B cell (primary cell): ENCODE measurements at regions not wholly inside any gene's neighbourhood (a gene's known extent, or its start where the extent isn't known, plus 50 kb on each side); places are given as distances from the start of the nearest gene placed in this dataset.

Experiments used
- ATAC-seq: fragments of 200-7000 bp; cut with Tn5 transposase; one replicate; pipeline ENCODE4 v1.10.0; 2021; ENCODE audit warnings: low read depth, mild to moderate bottlenecking, moderate number of reproducible peaks, moderate library complexity
- CTCF ChIA-PET: fragments of 350-600 bp; sonication (Branson Sonifier 250); formaldehyde crosslinking; loops from one replicate; lab custom pipeline; 2021; ENCODE audit warnings: antibody characterized with exemption, inconsistent platforms; lab: Charles Lee
- POLR2A ChIA-PET: fragments of 350-600 bp; sonication (Branson Sonifier 250); formaldehyde crosslinking; loops from one replicate; lab custom pipeline; 2021; ENCODE audit warnings: antibody characterized with exemption; lab: Charles Lee
- DNase-seq: peaks from one replicate; pipeline ENCODE4 v3.0.0; 2013
- H2AFZ ChIP-seq: 2 replicates; pipeline ENCODE4 v1.6.1; 2012; ENCODE audit warnings: mild to moderate bottlenecking, low read depth, low read length; ENCODE audit not compliant: insufficient read depth, poor library complexity, severe bottlenecking
- H3K27ac ChIP-seq, 2 donors: 1 replicate in 1 of 2; 2 replicates in 1 of 2; pipeline ENCODE4 v1.5.1; 2012 to 2013; ENCODE audit warnings: low read length in 2 of 2, mild to moderate bottlenecking in 2 of 2, moderate library complexity in 1 of 2
- H3K27me3 ChIP-seq, 4 experiments: fragments of 200-600 bp in 1 of 4; sonication (generic) in 1 of 4; replicated peaks in 1 of 4; 1 replicate in 2 of 4; 2 replicates in 2 of 4; pipeline versions ENCODE4 v1.6.1 to v1.7.0; 2013 to 2016; ENCODE audit warnings: low read length in 3 of 4, mild to moderate bottlenecking in 2 of 4, mixed read lengths in 1 of 4, moderate library complexity in 1 of 4; ENCODE audit not compliant: insufficient read depth in 4 of 4, control insufficient read depth in 3 of 4; ENCODE audit errors: control extremely low read depth in 1 of 4
- H3K36me3 ChIP-seq, 2 experiments: replicated peaks in 1 of 2; 1 replicate in 1 of 2; 2 replicates in 1 of 2; pipeline versions ENCODE4 v1.6.1 to v1.7.1; 2013; ENCODE audit warnings: low read length in 1 of 2; ENCODE audit not compliant: insufficient read depth in 2 of 2, control insufficient read depth in 1 of 2; ENCODE audit errors: control extremely low read depth in 1 of 2, extremely low read depth in 1 of 2
- H3K4me1 ChIP-seq, 2 donors: fragments of 200-600 bp in 1 of 2; sonication (generic) in 1 of 2; 1 replicate in 1 of 2; 2 replicates in 1 of 2; pipeline versions ENCODE4 v1.5.1 to v1.6.1; 2013 to 2017; ENCODE audit warnings: low read length in 2 of 2; ENCODE audit not compliant: control insufficient read depth in 2 of 2, insufficient read depth in 2 of 2
- H3K4me2 ChIP-seq: replicated peaks from 2 replicates; pipeline ENCODE3; 2012; ENCODE audit warnings: mild to moderate bottlenecking, low read depth, low read length; ENCODE audit not compliant: poor library complexity, severe bottlenecking
- H3K4me3 ChIP-seq, 5 experiments: fragments of 200-600 bp in 1 of 5; sonication (generic) in 1 of 5; 1 replicate in 3 of 5; 2 replicates in 2 of 5; pipeline versions ENCODE4 v1.5.1 to v1.7.0; 2011 to 2016; ENCODE audit warnings: low read length in 4 of 5, mild to moderate bottlenecking in 4 of 5, low read depth in 2 of 5, control low read depth in 1 of 5, moderate library complexity in 1 of 5; ENCODE audit not compliant: insufficient read depth in 1 of 5; ENCODE audit errors: control extremely low read depth in 1 of 5, extremely low read depth in 1 of 5
- H3K79me2 ChIP-seq: fragments of 200-600 bp; sonication (generic); one replicate; pipeline ENCODE4 v1.6.0; 2016; ENCODE audit warnings: low read length; ENCODE audit not compliant: control insufficient read depth, insufficient read depth
- H3K9ac ChIP-seq: fragments of 200-600 bp; sonication (generic); 2 replicates; pipeline ENCODE4 v1.6.1; 2017; ENCODE audit warnings: mild to moderate bottlenecking, low read length, moderate library complexity
- H3K9me3 ChIP-seq, 3 donors: one replicate each; pipeline versions ENCODE4 v1.6.1 to v1.7.1; 2013; ENCODE audit warnings: low read length in 2 of 3; ENCODE audit not compliant: control insufficient read depth in 2 of 3, insufficient read depth in 1 of 3; ENCODE audit errors: control extremely low read depth in 1 of 3
- H4K20me1 ChIP-seq: 2 replicates; pipeline ENCODE4 v1.6.0; 2012; ENCODE audit warnings: mild to moderate bottlenecking, low read length; ENCODE audit not compliant: insufficient read depth, control insufficient read depth, poor library complexity, severe bottlenecking
- H3K27ac Mint-ChIP-seq: one replicate; pipeline ENCODE4 v1.8.0; 2021; ENCODE audit warnings: mixed read lengths
- H3K27me3 Mint-ChIP-seq: one replicate; pipeline ENCODE4 v1.8.0; 2021; ENCODE audit warnings: mixed read lengths
- H3K4me1 Mint-ChIP-seq: one replicate; pipeline ENCODE4 v1.8.0; 2021; ENCODE audit warnings: mixed read lengths
- H3K4me3 Mint-ChIP-seq: one replicate; pipeline ENCODE4 v1.8.0; 2021; ENCODE audit warnings: mixed read lengths
- H3K9me3 Mint-ChIP-seq: one replicate; pipeline ENCODE4 v1.8.0; 2022; ENCODE audit warnings: mixed read lengths; ENCODE audit not compliant: insufficient read depth
- EZH2 ChIP-seq: IDR thresholded peaks from 2 replicates; pipeline ENCODE4 v1.6.1; 2012; ENCODE audit warnings: borderline replicate concordance, low read depth, mild to moderate bottlenecking, moderate library complexity, low read length; ENCODE audit not compliant: insufficient read depth, poor library complexity, severe bottlenecking
- WGBS: methylation state at CpG from one replicate; pipeline ENCODE4 v1.1.5; 2013; ENCODE audit warnings: missing lambda C conversion rate; ENCODE audit not compliant: insufficient coverage; 5-methylcytosine and 5-hydroxymethylcytosine counted together
- intact Hi-C: fragments of 100-400 bp; cut with micrococcal nuclease; formaldehyde crosslinking; loops from one replicate; pipeline ENCODE4 v1.10.0; 2022
- TF ChIP-seq, protein P1 (sequence below): fragments of 200-600 bp; IDR thresholded peaks from one replicate; pipeline ENCODE4 v1.8.0; 2022; ENCODE audit warnings: antibody characterized with exemption, mild to moderate bottlenecking

DNA sequence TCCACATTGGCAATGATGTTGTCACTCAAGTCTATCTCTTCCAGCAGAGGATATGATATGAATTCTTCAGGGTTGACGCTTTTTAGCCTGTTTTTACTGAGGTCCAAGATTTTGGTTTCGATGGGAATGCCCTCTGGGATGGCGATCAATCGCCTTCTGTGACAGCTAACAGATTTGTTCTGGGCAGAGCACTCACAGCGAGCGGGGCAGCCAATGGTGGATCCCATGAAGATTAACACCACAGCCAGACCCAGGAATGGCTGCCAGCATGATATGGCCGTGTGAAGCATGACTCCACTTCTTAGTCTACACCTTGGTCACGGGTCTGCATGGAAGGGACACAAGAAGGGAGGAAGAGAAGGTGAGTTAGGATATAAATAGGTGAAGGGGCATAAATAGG lies 377.1 kb upstream of the C9orf72 start:
- intact Hi-C loops = no loop called here
- Histone ChIP-seq H3K27ac (no peak overlapping the region), H3K4me2 (no peak overlapping the region)

DNA sequence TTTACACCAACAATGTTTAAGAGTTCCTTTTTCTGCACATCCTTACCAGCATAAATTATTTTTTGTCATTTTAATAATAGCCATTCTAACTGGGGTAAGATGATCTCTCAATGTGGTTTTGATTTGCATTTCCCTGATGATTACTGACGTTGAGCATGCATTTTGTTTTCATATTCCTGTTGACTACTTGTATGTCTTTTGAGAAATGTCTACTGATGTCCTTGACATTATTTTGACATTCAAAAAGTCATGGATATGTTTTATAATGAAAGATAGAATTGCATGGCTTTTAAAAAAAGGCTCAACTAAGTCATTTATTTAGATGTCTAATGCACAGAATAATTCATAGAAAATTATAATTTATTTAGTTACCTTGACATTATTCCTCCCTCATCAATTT lies 381.6 kb upstream of the C9orf72 start:
- H3K27me3 Mint-ChIP-seq = no peaks in the 10 kb centered on the region
- H3K4me1 Mint-ChIP-seq = no peaks in the 10 kb centered on the region
- Histone ChIP-seq H3K36me3 (no peaks in the 10 kb centered on the region), H3K9ac (no peak overlapping the region), H4K20me1 (no peaks in the 10 kb centered on the region), H3K4me2 (no peak overlapping the region), H3K27ac (no peak overlapping the region), H3K79me2 (no peaks in the 10 kb centered on the region), H3K4me3 (no peak overlapping the region), H2AFZ (no peak overlapping the region), H3K4me1 (no peaks in the 10 kb centered on the region), H3K27me3 (no peaks in the 10 kb centered on the region), H3K9me3 (peaks cover 0 to 2% (median 0%) of the 10 kb centered on the region in 3 donors)
- ChIA-PET CTCF (no interaction called here), POLR2A (no interaction called here)
- ATAC-seq = no peak
- peaks cover 3% of the 10 kb centered on the region for H3K9me3 Mint-ChIP-seq
- intact Hi-C loops = no loop called here
- no CpG with 5 or more reads among the region's 1 CpG for WGBS
- H3K4me3 Mint-ChIP-seq = no peak overlapping the region
- DNase-seq = no peak
- TF ChIP-seq, protein P1, sequence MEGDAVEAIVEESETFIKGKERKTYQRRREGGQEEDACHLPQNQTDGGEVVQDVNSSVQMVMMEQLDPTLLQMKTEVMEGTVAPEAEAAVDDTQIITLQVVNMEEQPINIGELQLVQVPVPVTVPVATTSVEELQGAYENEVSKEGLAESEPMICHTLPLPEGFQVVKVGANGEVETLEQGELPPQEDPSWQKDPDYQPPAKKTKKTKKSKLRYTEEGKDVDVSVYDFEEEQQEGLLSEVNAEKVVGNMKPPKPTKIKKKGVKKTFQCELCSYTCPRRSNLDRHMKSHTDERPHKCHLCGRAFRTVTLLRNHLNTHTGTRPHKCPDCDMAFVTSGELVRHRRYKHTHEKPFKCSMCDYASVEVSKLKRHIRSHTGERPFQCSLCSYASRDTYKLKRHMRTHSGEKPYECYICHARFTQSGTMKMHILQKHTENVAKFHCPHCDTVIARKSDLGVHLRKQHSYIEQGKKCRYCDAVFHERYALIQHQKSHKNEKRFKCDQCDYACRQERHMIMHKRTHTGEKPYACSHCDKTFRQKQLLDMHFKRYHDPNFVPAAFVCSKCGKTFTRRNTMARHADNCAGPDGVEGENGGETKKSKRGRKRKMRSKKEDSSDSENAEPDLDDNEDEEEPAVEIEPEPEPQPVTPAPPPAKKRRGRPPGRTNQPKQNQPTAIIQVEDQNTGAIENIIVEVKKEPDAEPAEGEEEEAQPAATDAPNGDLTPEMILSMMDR = no peak
- no peak for TF ChIP-seq EZH2
- H3K27ac Mint-ChIP-seq = no peak overlapping the region

More for the DNA sequence above, 377.1 kb upstream of the C9orf72 start:
- 96% methylated on average over 7 of the region's 8 CpGs for WGBS
- Mint-ChIP-seq H3K27me3 (no peaks in the 10 kb centered on the region), H3K4me3 (no peak overlapping the region), H3K9me3 (peaks cover 3% of the 10 kb centered on the region), H3K27ac (no peak overlapping the region), H3K4me1 (no peaks in the 10 kb centered on the region)
- CTCF ChIA-PET = interaction anchor here (0.5 kb wide), 1 partner anchor 438 kb away, joined by 3 read pairs; no protein-coding TSS in a partner anchor
- Histone ChIP-seq H3K36me3 (no peaks in the 10 kb centered on the region), H3K4me3 (no peak overlapping the region), H3K79me2 (no peaks in the 10 kb centered on the region), H3K4me1 (no peaks in the 10 kb centered on the region), H3K27me3 (no peaks in the 10 kb centered on the region), H3K9ac (no peak overlapping the region), H4K20me1 (no peaks in the 10 kb centered on the region), H3K9me3 (no peaks in the 10 kb centered on the region), H2AFZ (no peak overlapping the region)
- DNase-seq (no peak), ATAC-seq (no peak)
- POLR2A ChIA-PET = no interaction called here
- TF ChIP-seq, protein P1 = no peak
- no peak for TF ChIP-seq EZH2
